Endodermal cell (in vitro differentiated cells): ENCODE measurements at regions not wholly inside any gene's neighbourhood (a gene's known extent, or its start where the extent isn't known, plus 50 kb on each side); places are given as distances from the start of the nearest gene placed in this dataset.

Source experiments
- DNase-seq: peaks from one replicate; pipeline ENCODE4 v3.0.0-alpha.2; 2017
- H3K27ac ChIP-seq: 2 replicates; pipeline ENCODE4 v1.5.1; 2013; ENCODE audit warnings: mild to moderate bottlenecking, low read depth, low read length, moderate library complexity
- H3K27me3 ChIP-seq: 2 replicates; pipeline ENCODE4 v1.6.1; 2013; ENCODE audit warnings: mild to moderate bottlenecking, low read length, moderate library complexity; ENCODE audit not compliant: insufficient read depth, control insufficient read depth, poor library complexity, severe bottlenecking
- H3K36me3 ChIP-seq: 2 replicates; pipeline ENCODE4 v1.7.0; 2013; ENCODE audit warnings: mild to moderate bottlenecking, low read length, moderate library complexity; ENCODE audit not compliant: control insufficient read depth, insufficient read depth
- H3K4me1 ChIP-seq: one replicate; pipeline ENCODE4 v1.7.0; 2013; ENCODE audit warnings: low read length; ENCODE audit not compliant: control insufficient read depth, insufficient read depth
- H3K4me3 ChIP-seq: 2 replicates; pipeline ENCODE4 v1.5.1; 2013; ENCODE audit warnings: mild to moderate bottlenecking, low read length, moderate library complexity
- H3K9ac ChIP-seq: 2 replicates; pipeline ENCODE4 v1.6.1; 2013; ENCODE audit warnings: mild to moderate bottlenecking, low read length, moderate library complexity; ENCODE audit not compliant: poor library complexity, severe bottlenecking; ENCODE audit errors: extremely low read depth
- H3K9me3 ChIP-seq: 2 replicates; pipeline ENCODE4 v1.6.1; 2013; ENCODE audit warnings: mild to moderate bottlenecking, low read length, moderate library complexity; ENCODE audit not compliant: control insufficient read depth
- H3K27ac Mint-ChIP-seq: 2 replicates; pipeline ENCODE4 v1.8.0; 2020; ENCODE audit warnings: mixed read lengths
- H3K27me3 Mint-ChIP-seq: 2 replicates; pipeline ENCODE4 v1.8.0; 2021; ENCODE audit warnings: mild to moderate bottlenecking, mixed read lengths; ENCODE audit not compliant: insufficient read depth
- H3K36me3 Mint-ChIP-seq: 2 replicates; pipeline ENCODE4 v1.8.0; 2020; ENCODE audit warnings: low read depth, mixed read lengths
- H3K4me1 Mint-ChIP-seq: 2 replicates; pipeline ENCODE4 v1.8.0; 2020; ENCODE audit warnings: mixed read lengths
- H3K4me3 Mint-ChIP-seq: 2 replicates; pipeline ENCODE4 v1.8.0; 2020; ENCODE audit warnings: mild to moderate bottlenecking, moderate library complexity, mixed read lengths
- H3K9me3 Mint-ChIP-seq: 2 replicates; pipeline ENCODE4 v1.8.0; 2020; ENCODE audit warnings: mild to moderate bottlenecking, mixed read lengths
- CTCF ChIP-seq: fragments of 200-600 bp; sonication (generic); conservative IDR thresholded peaks from 2 replicates; pipeline ENCODE4 v1.5.0; 2021; ENCODE audit warnings: antibody characterized with exemption, mild to moderate bottlenecking
- WGBS, 2 experiments: methylation state at CpG; one replicate each; pipeline versions ENCODE4 v1.1.5 to v1.1.7; 2013; ENCODE audit warnings: missing lambda C conversion rate in 2 of 2, mixed read lengths in 1 of 2; ENCODE audit not compliant: insufficient coverage in 1 of 2, insufficient read length in 1 of 2; 5-methylcytosine and 5-hydroxymethylcytosine counted together

- H3K27ac Mint-ChIP-seq, result no peak overlapping the region
- no peak overlapping the region for H3K9ac ChIP-seq
- DNase-seq, result no peak
- no peaks in the 10 kb centered on the region for H3K9me3 Mint-ChIP-seq
- H3K4me1 Mint-ChIP-seq, result peaks cover 15% of the 10 kb centered on the region
- peaks cover 8% of the 10 kb centered on the region for H3K27me3 ChIP-seq
- H3K4me3 Mint-ChIP-seq, result no peak overlapping the region
- peaks cover 34% of the 10 kb centered on the region for H3K27me3 Mint-ChIP-seq
- H3K4me3 ChIP-seq, result no peak overlapping the region
- peaks cover 1% of the 10 kb centered on the region for H3K36me3 Mint-ChIP-seq
- no peaks in the 10 kb centered on the region for H3K9me3 ChIP-seq
- no peak overlapping the region for H3K27ac ChIP-seq
- H3K36me3 ChIP-seq, result no peaks in the 10 kb centered on the region
- no peak for TF ChIP-seq CTCF
- no peaks in the 10 kb centered on the region for H3K4me1 ChIP-seq
Measured at GRCh38 chr12:13539051-13539450, 342.5 kb downstream of the EMP1 start.

DNA sequence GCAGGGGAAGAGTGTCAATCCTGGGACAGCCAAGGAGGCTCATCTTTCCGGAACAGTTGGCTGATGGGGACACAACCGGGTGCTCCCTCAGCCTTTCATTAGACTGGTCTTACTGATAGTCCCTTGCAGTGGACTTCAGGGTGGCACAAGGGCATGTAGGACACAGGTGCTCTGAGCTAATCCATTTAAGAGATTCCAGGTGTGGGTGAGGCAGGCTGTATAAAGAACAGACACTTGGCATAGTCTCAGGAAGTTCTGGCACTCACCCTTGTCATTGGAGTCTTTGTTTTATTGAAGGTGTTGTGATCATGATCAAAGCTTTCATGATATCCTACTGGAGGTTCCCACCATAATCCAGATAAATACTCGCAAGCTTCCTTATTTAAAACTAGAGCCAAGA lies 341.6 kb downstream of the EMP1 start:
- Histone ChIP-seq H3K27ac (no peak overlapping the region), H3K9me3 (no peaks in the 10 kb centered on the region), H3K27me3 (peaks cover 8% of the 10 kb centered on the region), H3K4me3 (no peak overlapping the region), H3K36me3 (no peaks in the 10 kb centered on the region), H3K4me1 (peaks cover 3% of the 10 kb centered on the region), H3K9ac (no peak overlapping the region)
- no peak for DNase-seq
- no peak for TF ChIP-seq CTCF
- Mint-ChIP-seq H3K36me3 (peaks cover 1% of the 10 kb centered on the region), H3K4me1 (peaks cover 17% of the 10 kb centered on the region), H3K9me3 (no peaks in the 10 kb centered on the region), H3K4me3 (no peak overlapping the region), H3K27me3 (peaks cover 40% of the 10 kb centered on the region), H3K27ac (no peak overlapping the region)
- 99 to 100% methylated on average over 3 of the region's 3 CpGs for WGBS, 2 experiments

DNA sequence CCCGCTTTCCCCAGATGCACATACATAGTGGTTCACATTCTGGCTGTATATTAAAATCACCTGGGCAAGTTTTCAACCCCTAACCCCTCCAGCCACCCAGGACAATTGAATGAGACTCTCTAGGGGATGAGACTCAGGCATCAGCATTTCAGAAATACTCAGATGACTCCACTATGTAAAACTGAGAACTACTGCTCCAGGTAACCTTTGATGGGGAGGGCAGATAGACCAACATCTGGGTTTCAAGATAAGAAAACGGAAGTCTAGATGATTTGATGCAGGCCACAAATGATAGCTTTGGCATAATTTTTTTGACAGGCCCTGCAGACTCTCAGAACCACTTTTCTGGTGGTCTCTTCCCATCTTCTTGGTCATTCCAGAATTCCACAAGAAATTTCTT lies 341.1 kb downstream of the EMP1 start:
- Histone ChIP-seq H3K9me3 (no peaks in the 10 kb centered on the region), H3K27me3 (peaks cover 8% of the 10 kb centered on the region), H3K36me3 (no peaks in the 10 kb centered on the region), H3K4me1 (peaks cover 3% of the 10 kb centered on the region), H3K27ac (no peak overlapping the region), H3K9ac (no peak overlapping the region), H3K4me3 (no peak overlapping the region)
- Mint-ChIP-seq H3K27me3 (peaks cover 45% of the 10 kb centered on the region), H3K4me1 (peaks cover 17% of the 10 kb centered on the region), H3K36me3 (peaks cover 1% of the 10 kb centered on the region), H3K27ac (no peak overlapping the region), H3K4me3 (no peak overlapping the region), H3K9me3 (no peaks in the 10 kb centered on the region)
- WGBS, 2 experiments, result 87 to 100% methylated on average over 1 to 2 of the region's 2 CpGs
- TF ChIP-seq CTCF, result no peak
- DNase-seq, result no peak
